Vagina (tissue), 2 donors: ENCODE measurements at regions not wholly inside any gene's neighbourhood (a gene's known extent, or its start where the extent isn't known, plus 50 kb on each side); places are given as distances from the start of the nearest gene placed in this dataset.

Source experiments
- POLR2A ChIP-seq, 2 donors: fragments of 450-650 bp; IDR thresholded peaks; one replicate each; pipeline ENCODE4 v1.6.1; 2017; ENCODE audit warnings: antibody characterized with exemption in 2 of 2, mild to moderate bottlenecking in 2 of 2, moderate library complexity in 2 of 2
- POLR2AphosphoS5 ChIP-seq, 2 donors: sonication (generic); formaldehyde crosslinking; IDR thresholded peaks; one replicate each; pipeline ENCODE4 v1.9.0; 2017; ENCODE audit warnings: antibody characterized with exemption in 2 of 2, mild to moderate bottlenecking in 2 of 2, low read depth in 1 of 2; ENCODE audit not compliant: insufficient read depth in 1 of 2
- TF ChIP-seq, protein P1 (sequence below), 3 experiments: fragments of 450-650 bp in 2 of 3; fragments of 200-600 bp in 1 of 3; sonication (generic) in 1 of 3; IDR thresholded peaks; one replicate each; pipeline ENCODE4 v1.5.1; 2017 to 2019; ENCODE audit warnings: antibody characterized with exemption in 3 of 3, mild to moderate bottlenecking in 2 of 3, moderate library complexity in 2 of 3

DNA sequence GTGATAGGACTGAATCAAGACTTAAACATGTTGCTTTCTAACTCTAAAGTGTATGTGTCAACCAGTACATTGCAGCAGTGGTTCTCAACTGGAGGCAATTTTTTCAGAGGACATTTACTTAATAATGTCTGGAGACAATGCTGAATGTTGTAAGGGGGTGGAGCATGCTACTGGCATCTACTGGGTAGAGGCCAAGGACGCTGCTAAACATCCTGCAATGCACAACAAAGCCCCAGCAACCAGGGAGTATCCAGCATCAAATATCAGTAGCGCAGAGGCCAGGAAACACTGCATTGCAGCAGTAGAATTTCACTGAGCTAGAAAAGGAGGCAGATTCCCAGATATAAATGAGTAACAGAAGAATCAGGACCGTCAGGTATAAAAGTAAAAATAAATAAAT lies 79.8 kb upstream of the GRM7 start:
- TF ChIP-seq, protein P1, sequence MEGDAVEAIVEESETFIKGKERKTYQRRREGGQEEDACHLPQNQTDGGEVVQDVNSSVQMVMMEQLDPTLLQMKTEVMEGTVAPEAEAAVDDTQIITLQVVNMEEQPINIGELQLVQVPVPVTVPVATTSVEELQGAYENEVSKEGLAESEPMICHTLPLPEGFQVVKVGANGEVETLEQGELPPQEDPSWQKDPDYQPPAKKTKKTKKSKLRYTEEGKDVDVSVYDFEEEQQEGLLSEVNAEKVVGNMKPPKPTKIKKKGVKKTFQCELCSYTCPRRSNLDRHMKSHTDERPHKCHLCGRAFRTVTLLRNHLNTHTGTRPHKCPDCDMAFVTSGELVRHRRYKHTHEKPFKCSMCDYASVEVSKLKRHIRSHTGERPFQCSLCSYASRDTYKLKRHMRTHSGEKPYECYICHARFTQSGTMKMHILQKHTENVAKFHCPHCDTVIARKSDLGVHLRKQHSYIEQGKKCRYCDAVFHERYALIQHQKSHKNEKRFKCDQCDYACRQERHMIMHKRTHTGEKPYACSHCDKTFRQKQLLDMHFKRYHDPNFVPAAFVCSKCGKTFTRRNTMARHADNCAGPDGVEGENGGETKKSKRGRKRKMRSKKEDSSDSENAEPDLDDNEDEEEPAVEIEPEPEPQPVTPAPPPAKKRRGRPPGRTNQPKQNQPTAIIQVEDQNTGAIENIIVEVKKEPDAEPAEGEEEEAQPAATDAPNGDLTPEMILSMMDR (IDR thresholded peaks at IDR 0.05) = no peak
- TF ChIP-seq POLR2A (IDR thresholded peaks at IDR 0.05) (no peak), POLR2AphosphoS5 (IDR thresholded peaks at IDR 0.05; ENCODE audit: insufficient read depth in 1 of 2, low read depth in 1 of 2) (no peak)
